Astrocyte of the spinal cord (primary cell): ENCODE measurements at regions not wholly inside any gene's neighbourhood (a gene's known extent, or its start where the extent isn't known, plus 50 kb on each side); places are given as distances from the start of the nearest gene placed in this dataset.
"Not testable (repeated sequence)": the region's sequence is repeated elsewhere in the genome, so short reads cannot be mapped to it uniquely, and the experiment has no call there.

Source experiments
- DNase-seq: peaks from one replicate; pipeline ENCODE4 v3.0.0; 2011; ENCODE audit warnings: low read depth, low spot score
- H3K4me3 ChIP-seq: 2 replicates; pipeline ENCODE4 v1.5.1; 2011; ENCODE audit warnings: low read depth, mild to moderate bottlenecking, low read length, moderate library complexity
- CTCF ChIP-seq: IDR thresholded peaks from 2 replicates; pipeline ENCODE4 v1.5.1; 2012; ENCODE audit warnings: low read depth, mild to moderate bottlenecking, low read length, inconsistent platforms
- in situ Hi-C: cut with HindIII; loops from 2 replicates; pipeline ENCODE4 v1.10.0; 2017; ENCODE audit warnings: low sequenced_read_pairs

- in situ Hi-C loops = no loop called here
- TF ChIP-seq CTCF = no peak
- no peak overlapping the region for H3K4me3 ChIP-seq
- DNase-seq = no peak
Measured at GRCh38 chr1:55522353-55522903, 307.3 kb upstream of the USP24 start.

- no peak overlapping the region for H3K4me3 ChIP-seq
- in situ Hi-C loops = no loop called here
- TF ChIP-seq CTCF = no peak
- DNase-seq = no peak
Measured at GRCh38 chr1:55520861-55521260, 305.7 kb upstream of the USP24 start.

GRCh38 chr1:55519937-55520683 is 304.9 kb upstream of the USP24 start:
- no peak for DNase-seq
- in situ Hi-C loops = no loop called here
- no peak overlapping the region for H3K4me3 ChIP-seq
- no peak for TF ChIP-seq CTCF

- in situ Hi-C loops = no loop called here
- H3K4me3 ChIP-seq = no peak overlapping the region
- TF ChIP-seq CTCF = no peak
- DNase-seq = no peak
Measured at GRCh38 chr1:55519276-55519675, 304.1 kb upstream of the USP24 start.

- no peak overlapping the region for H3K4me3 ChIP-seq
- DNase-seq = no peak
- TF ChIP-seq CTCF = no peak
- in situ Hi-C loops = no loop called here
Measured at GRCh38 chr1:55517036-55517435, 301.9 kb upstream of the USP24 start.

- DNase-seq, in situ Hi-C loops, H3K4me3 ChIP-seq: not testable (repeated sequence)
Measured at GRCh38 chr1:55514571-55514970, 299.4 kb upstream of the USP24 start.

- no peak for TF ChIP-seq CTCF
- in situ Hi-C loops = no loop called here
- H3K4me3 ChIP-seq = no peak overlapping the region
- DNase-seq = no peak
Measured at GRCh38 chr1:55512466-55512865, 297.3 kb upstream of the USP24 start.
